Stomach (tissue), 4 donors: ENCODE measurements at regions not wholly inside any gene's neighbourhood (a gene's known extent, or its start where the extent isn't known, plus 50 kb on each side); places are given as distances from the start of the nearest gene placed in this dataset.

Experiments used
- CTCF ChIP-seq, 7 experiments: fragments of 450-650 bp in 4 of 7; fragments of 200-600 bp in 3 of 7; sonication (generic) in 3 of 7; IDR thresholded peaks; one replicate each; pipeline ENCODE4 v1.5.1; 2016 to 2019; ENCODE audit warnings: antibody characterized with exemption in 7 of 7, control low read depth in 2 of 7, mild to moderate bottlenecking in 1 of 7
- EP300 ChIP-seq: sonication (generic); formaldehyde crosslinking; IDR thresholded peaks from one replicate; pipeline ENCODE4 v1.6.1; 2017; ENCODE audit warnings: antibody characterized with exemption
- POLR2A ChIP-seq, 4 donors: fragments of 450-650 bp; IDR thresholded peaks; one replicate each; pipeline ENCODE4 v1.6.1; 2016; ENCODE audit warnings: antibody characterized with exemption in 4 of 4, control low read depth in 2 of 4, mild to moderate bottlenecking in 1 of 4, moderate library complexity in 1 of 4
- POLR2AphosphoS5 ChIP-seq, 3 donors: sonication (generic); formaldehyde crosslinking; IDR thresholded peaks; one replicate each; pipeline ENCODE4 v1.6.1; 2016; ENCODE audit warnings: antibody characterized with exemption in 3 of 3

GRCh38 chr6:44528716-44529115 is 141.2 kb downstream of the CDC5L start:
- TF ChIP-seq POLR2A (IDR thresholded peaks at IDR 0.05) (no peak), CTCF (IDR thresholded peaks at IDR 0.05) (no peak), POLR2AphosphoS5 (IDR thresholded peaks at IDR 0.05) (no peak), EP300 (no peak)
